Suppressor macrophage treated with lipopolysaccharide for 1 hour (primary cell): ENCODE measurements at regions not wholly inside any gene's neighbourhood (a gene's known extent, or its start where the extent isn't known, plus 50 kb on each side); places are given as distances from the start of the nearest gene placed in this dataset.
A peak's percentile ranks its signal among the peaks of the same experiment; 100 is the strongest.
"Not testable (repeated sequence)": the region's sequence is repeated elsewhere in the genome, so short reads cannot be mapped to it uniquely, and the experiment has no call there.

Experiments used
- DNase-seq, 3 donors: peaks; one replicate each; pipeline ENCODE4 v3.0.0-alpha.2; 2020 to 2022

GRCh38 chrX:155819966-155820491, 61.1 kb upstream of the VAMP7 start:
- peak; percentile 69 to 74 (median 70) for DNase-seq

- no peak for DNase-seq
Measured at GRCh38 chrX:155819525-155819924, 61.6 kb upstream of the VAMP7 start.

GRCh38 chrX:155814391-155814790, 66.8 kb upstream of the VAMP7 start:
- DNase-seq, result not testable (repeated sequence)

- no peak for DNase-seq
Measured at GRCh38 chrX:155779831-155780230, 101.3 kb upstream of the VAMP7 start.

GRCh38 chrX:155778844-155779553, 102.1 kb upstream of the VAMP7 start:
- no peak for DNase-seq

GRCh38 chrX:155774387-155774786, 106.8 kb upstream of the VAMP7 start:
- DNase-seq, result no peak

- DNase-seq, result peak in 1 of 3 donors; percentile 13
Measured at GRCh38 chrX:155767876-155768769, 113.0 kb upstream of the VAMP7 start.

GRCh38 chrX:155767051-155767875, 113.9 kb upstream of the VAMP7 start:
- peak in 2 of 3 donors; percentile 3 to 5 for DNase-seq

GRCh38 chrX:155766321-155766720, 114.8 kb upstream of the VAMP7 start:
- no peak for DNase-seq

- DNase-seq, result no peak
Measured at GRCh38 chrX:155761185-155761584, 120.0 kb upstream of the VAMP7 start.

GRCh38 chrX:155757046-155757759, 123.9 kb upstream of the VAMP7 start:
- DNase-seq, result no peak

- DNase-seq, result no peak
Measured at GRCh38 chrX:155755706-155756337, 125.3 kb upstream of the VAMP7 start.

- no peak for DNase-seq
Measured at GRCh38 chrX:155751131-155751530, 130.0 kb upstream of the VAMP7 start.

GRCh38 chrX:155747520-155747919, 133.6 kb upstream of the VAMP7 start:
- no peak for DNase-seq

- no peak for DNase-seq
Measured at GRCh38 chrX:155745792-155746191, 133.0 kb upstream of the TMLHE start.

- DNase-seq, result no peak
Measured at GRCh38 chrX:155744534-155744933, 131.8 kb upstream of the TMLHE start.

- DNase-seq, result not testable (repeated sequence)
Measured at GRCh38 chrX:155728335-155728734, 115.6 kb upstream of the TMLHE start.

GRCh38 chrX:155718972-155719586, 106.3 kb upstream of the TMLHE start:
- DNase-seq, result no peak

- DNase-seq, result no peak
Measured at GRCh38 chrX:155715141-155715540, 102.4 kb upstream of the TMLHE start.

GRCh38 chrX:155695419-155695818, 82.7 kb upstream of the TMLHE start:
- DNase-seq, result no peak

GRCh38 chrX:155694649-155695048, 81.9 kb upstream of the TMLHE start:
- DNase-seq, result no peak
